Panc1 (cell line): ENCODE measurements at regions not wholly inside any gene's neighbourhood (a gene's known extent, or its start where the extent isn't known, plus 50 kb on each side); places are given as distances from the start of the nearest gene placed in this dataset.

Experiments
- ATAC-seq: fragments of 200-7000 bp; cut with Tn5 transposase; 2 replicates; pipeline ENCODE4 v1.9.1; 2020; ENCODE audit warnings: mild to moderate bottlenecking, moderate library complexity
- BruUV-seq: library from RNA; stranded (reverse); fragments of 400-500 nt; replicated peaks from 2 replicates; lab custom pipeline; 2021; lab: Mats Ljungman, UMichigan
- CTCF ChIA-PET: fragments of 300-600 bp; sonication (Branson Sonifier 250); formaldehyde crosslinking; loops from one replicate; lab custom pipeline; 2022; ENCODE audit warnings: antibody characterized with exemption; lab: Charles Lee
- POLR2A ChIA-PET: fragments of 300-600 bp; sonication (Branson Sonifier 250); formaldehyde crosslinking; loops from one replicate; lab custom pipeline; 2022; ENCODE audit warnings: antibody characterized with exemption; lab: Charles Lee
- DNase-seq: peaks from one replicate; pipeline ENCODE4 v3.0.0-alpha.2; 2010; ENCODE audit warnings: low read depth, low spot score
- H3K27ac ChIP-seq: 2 replicates; pipeline ENCODE4 v1.5.1; 2011; ENCODE audit warnings: mild to moderate bottlenecking, low read length, inconsistent platforms
- H3K27me3 ChIP-seq: fragments of 200-500 bp; sonication (Bioruptor generic); 2 replicates; pipeline ENCODE4 v1.6.0; 2014; ENCODE audit warnings: low read length, inconsistent platforms; ENCODE audit not compliant: control insufficient read depth, insufficient read depth
- H3K36me3 ChIP-seq: fragments of 200-500 bp; sonication (Bioruptor generic); 2 replicates; pipeline ENCODE4 v1.5.1; 2014; ENCODE audit warnings: inconsistent platforms, mild to moderate bottlenecking, low read length, moderate library complexity; ENCODE audit not compliant: control insufficient read depth, insufficient read depth
- H3K4me1 ChIP-seq: 2 replicates; pipeline ENCODE4 v1.5.1; 2011; ENCODE audit warnings: inconsistent platforms, mild to moderate bottlenecking, low read length, moderate library complexity; ENCODE audit not compliant: control insufficient read depth, insufficient read depth
- H3K4me3 ChIP-seq, 2 experiments: 2 replicates each; pipeline ENCODE4 v1.5.1; 2011 to 2012; ENCODE audit warnings: low read depth in 2 of 2, low read length in 2 of 2, mild to moderate bottlenecking in 2 of 2, inconsistent platforms in 1 of 2, moderate library complexity in 1 of 2
- H3K9me3 ChIP-seq: fragments of 200-500 bp; sonication (Bioruptor generic); 2 replicates; pipeline ENCODE4 v1.5.1; 2014; ENCODE audit warnings: low read depth, mild to moderate bottlenecking, inconsistent platforms, low read length, moderate library complexity; ENCODE audit not compliant: control insufficient read depth, insufficient read depth
- POLR2AphosphoS5 ChIP-seq: IDR thresholded peaks from 2 replicates; pipeline ENCODE4 v1.6.1; 2012; ENCODE audit warnings: mild to moderate bottlenecking, low read depth, low read length, moderate library complexity
- SIN3A ChIP-seq: IDR thresholded peaks from 2 replicates; pipeline ENCODE4 v1.6.1; 2012; ENCODE audit warnings: low read depth, mild to moderate bottlenecking, low read length, moderate library complexity, borderline replicate concordance; ENCODE audit not compliant: insufficient read depth
- TCF7L2 ChIP-seq: IDR thresholded peaks from 2 replicates; pipeline ENCODE4 v1.6.1; 2011; ENCODE audit warnings: mild to moderate bottlenecking, low read depth, low read length, inconsistent platforms
- in situ Hi-C: cut with HindIII; loops from 2 replicates; pipeline ENCODE4 v1.10.0; 2016; ENCODE audit warnings: low sequenced_read_pairs, low pct_unique_long_range_greater_than_20kb
- intact Hi-C: fragments of 100-400 bp; cut with micrococcal nuclease; formaldehyde crosslinking; loops from one replicate; pipeline ENCODE4 v1.10.0; 2022; ENCODE audit not compliant: unreplicated experiment
- TF ChIP-seq, protein P1 (sequence below): fragments of 450-650 bp; IDR thresholded peaks from 2 replicates; pipeline ENCODE4 v1.5.1; 2017; ENCODE audit warnings: mild to moderate bottlenecking
- TF ChIP-seq, protein P2 (sequence below), 2 experiments: IDR thresholded peaks; 2 replicates each; pipeline ENCODE4 v1.6.1; 2011 to 2012; ENCODE audit warnings: low read depth in 2 of 2, control low read depth in 1 of 2, low read length in 1 of 2, mild to moderate bottlenecking in 1 of 2, moderate library complexity in 1 of 2; ENCODE audit not compliant: insufficient read depth in 1 of 2

DNA sequence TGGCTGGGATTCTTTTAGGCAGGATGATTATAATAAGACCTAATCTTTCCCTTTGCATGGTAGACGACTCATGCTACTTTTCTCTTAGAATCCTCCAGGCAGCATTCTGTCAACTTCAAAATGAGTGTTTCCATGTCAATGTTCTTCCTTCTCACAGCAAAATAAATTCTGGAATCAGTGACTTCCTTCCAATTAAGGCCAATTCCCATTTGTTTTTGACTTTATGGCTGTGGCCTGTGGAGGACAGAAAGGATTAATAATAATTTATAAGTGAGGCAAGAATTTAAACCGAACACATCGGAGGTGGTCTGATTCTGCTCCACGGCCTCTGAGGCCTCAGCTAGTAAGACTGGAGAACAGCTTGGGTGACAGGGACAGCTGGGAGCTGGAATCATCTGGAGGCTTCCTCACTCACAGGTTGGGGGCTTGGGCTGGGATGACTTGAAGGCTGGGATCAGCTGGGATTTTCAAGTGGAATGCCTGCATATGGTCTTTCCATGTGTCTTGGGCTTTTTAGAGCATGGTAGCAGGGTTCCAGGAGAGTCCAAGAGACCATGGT, 241.8 kb upstream of the MCTP2 start:
- intact Hi-C loops (loop anchor here (10.0 kb wide), 1 partner anchor 955 kb away; no protein-coding TSS in a partner anchor), in situ Hi-C loops (no loop called here)
- DNase-seq = no peak
- TF ChIP-seq TCF7L2 (no peak), POLR2AphosphoS5 (no peak), SIN3A (no peak)
- TF ChIP-seq, protein P1, sequence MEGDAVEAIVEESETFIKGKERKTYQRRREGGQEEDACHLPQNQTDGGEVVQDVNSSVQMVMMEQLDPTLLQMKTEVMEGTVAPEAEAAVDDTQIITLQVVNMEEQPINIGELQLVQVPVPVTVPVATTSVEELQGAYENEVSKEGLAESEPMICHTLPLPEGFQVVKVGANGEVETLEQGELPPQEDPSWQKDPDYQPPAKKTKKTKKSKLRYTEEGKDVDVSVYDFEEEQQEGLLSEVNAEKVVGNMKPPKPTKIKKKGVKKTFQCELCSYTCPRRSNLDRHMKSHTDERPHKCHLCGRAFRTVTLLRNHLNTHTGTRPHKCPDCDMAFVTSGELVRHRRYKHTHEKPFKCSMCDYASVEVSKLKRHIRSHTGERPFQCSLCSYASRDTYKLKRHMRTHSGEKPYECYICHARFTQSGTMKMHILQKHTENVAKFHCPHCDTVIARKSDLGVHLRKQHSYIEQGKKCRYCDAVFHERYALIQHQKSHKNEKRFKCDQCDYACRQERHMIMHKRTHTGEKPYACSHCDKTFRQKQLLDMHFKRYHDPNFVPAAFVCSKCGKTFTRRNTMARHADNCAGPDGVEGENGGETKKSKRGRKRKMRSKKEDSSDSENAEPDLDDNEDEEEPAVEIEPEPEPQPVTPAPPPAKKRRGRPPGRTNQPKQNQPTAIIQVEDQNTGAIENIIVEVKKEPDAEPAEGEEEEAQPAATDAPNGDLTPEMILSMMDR = no peak
- TF ChIP-seq, protein P2, sequence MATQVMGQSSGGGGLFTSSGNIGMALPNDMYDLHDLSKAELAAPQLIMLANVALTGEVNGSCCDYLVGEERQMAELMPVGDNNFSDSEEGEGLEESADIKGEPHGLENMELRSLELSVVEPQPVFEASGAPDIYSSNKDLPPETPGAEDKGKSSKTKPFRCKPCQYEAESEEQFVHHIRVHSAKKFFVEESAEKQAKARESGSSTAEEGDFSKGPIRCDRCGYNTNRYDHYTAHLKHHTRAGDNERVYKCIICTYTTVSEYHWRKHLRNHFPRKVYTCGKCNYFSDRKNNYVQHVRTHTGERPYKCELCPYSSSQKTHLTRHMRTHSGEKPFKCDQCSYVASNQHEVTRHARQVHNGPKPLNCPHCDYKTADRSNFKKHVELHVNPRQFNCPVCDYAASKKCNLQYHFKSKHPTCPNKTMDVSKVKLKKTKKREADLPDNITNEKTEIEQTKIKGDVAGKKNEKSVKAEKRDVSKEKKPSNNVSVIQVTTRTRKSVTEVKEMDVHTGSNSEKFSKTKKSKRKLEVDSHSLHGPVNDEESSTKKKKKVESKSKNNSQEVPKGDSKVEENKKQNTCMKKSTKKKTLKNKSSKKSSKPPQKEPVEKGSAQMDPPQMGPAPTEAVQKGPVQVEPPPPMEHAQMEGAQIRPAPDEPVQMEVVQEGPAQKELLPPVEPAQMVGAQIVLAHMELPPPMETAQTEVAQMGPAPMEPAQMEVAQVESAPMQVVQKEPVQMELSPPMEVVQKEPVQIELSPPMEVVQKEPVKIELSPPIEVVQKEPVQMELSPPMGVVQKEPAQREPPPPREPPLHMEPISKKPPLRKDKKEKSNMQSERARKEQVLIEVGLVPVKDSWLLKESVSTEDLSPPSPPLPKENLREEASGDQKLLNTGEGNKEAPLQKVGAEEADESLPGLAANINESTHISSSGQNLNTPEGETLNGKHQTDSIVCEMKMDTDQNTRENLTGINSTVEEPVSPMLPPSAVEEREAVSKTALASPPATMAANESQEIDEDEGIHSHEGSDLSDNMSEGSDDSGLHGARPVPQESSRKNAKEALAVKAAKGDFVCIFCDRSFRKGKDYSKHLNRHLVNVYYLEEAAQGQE (IDR thresholded peaks at IDR 0.05; ENCODE audit: insufficient read depth in 1 of 2, low read depth in 2 of 2, low read length in 1 of 2) = no peak
- CTCF ChIA-PET = no interaction called here
- no peaks in the 10 kb centered on the region for H3K4me1 ChIP-seq
- ATAC-seq = no peak
- no peak overlapping the region for H3K27ac ChIP-seq
- no peaks in the 10 kb centered on the region for H3K27me3 ChIP-seq
- H3K4me3 ChIP-seq = no peak overlapping the region
- H3K9me3 ChIP-seq = no peaks in the 10 kb centered on the region
- no TSS peak for BruUV-seq
- POLR2A ChIA-PET = no interaction called here
- no peaks in the 10 kb centered on the region for H3K36me3 ChIP-seq

DNA sequence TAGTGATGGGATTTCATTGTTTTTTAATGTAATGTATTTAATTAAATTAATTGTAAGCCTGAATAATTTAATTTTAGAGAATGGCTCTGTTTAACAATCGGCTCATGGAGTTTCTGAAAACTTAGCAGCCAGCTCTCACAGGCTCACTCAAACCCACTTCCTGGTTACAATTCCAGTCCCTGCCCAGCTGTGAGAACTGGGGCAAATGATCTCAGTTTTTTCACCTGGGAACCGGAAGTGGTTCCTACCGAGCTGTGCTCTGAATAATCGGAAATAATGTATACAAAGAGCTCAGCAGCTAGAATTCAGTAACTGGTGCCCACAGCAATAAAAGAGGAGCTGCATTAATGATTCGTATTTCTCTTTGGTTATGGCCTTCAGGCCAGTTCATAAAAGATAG, 244.3 kb upstream of the MCTP2 start:
- CTCF ChIA-PET = no interaction called here

More for the DNA sequence above, 244.3 kb upstream of the MCTP2 start:
- Histone ChIP-seq H3K36me3 (no peaks in the 10 kb centered on the region), H3K27ac (no peak overlapping the region), H3K4me1 (no peaks in the 10 kb centered on the region), H3K27me3 (no peaks in the 10 kb centered on the region), H3K4me3 (no peak overlapping the region), H3K9me3 (no peaks in the 10 kb centered on the region)
- intact Hi-C loops = loop anchor here (10.0 kb wide), 1 partner anchor 952 kb away; no protein-coding TSS in a partner anchor
- POLR2A ChIA-PET = no interaction called here
- no TSS peak for BruUV-seq
- in situ Hi-C loops = no loop called here
- no peak for ATAC-seq
- no peak for DNase-seq
- TF ChIP-seq POLR2AphosphoS5 (no peak), TCF7L2 (no peak), SIN3A (no peak)
- TF ChIP-seq, protein P2 (IDR thresholded peaks at IDR 0.05; ENCODE audit: insufficient read depth in 1 of 2, low read depth in 2 of 2, low read length in 1 of 2) = no peak
- TF ChIP-seq, protein P1 = no peak
